AG09319 (cell line): ENCODE measurements at regions not wholly inside any gene's neighbourhood (a gene's known extent, or its start where the extent isn't known, plus 50 kb on each side); places are given as distances from the start of the nearest gene placed in this dataset.

Experiments
- DNase-seq: peaks from one replicate; pipeline ENCODE4 v3.0.0-alpha.2; 2010; ENCODE audit warnings: low read depth; ENCODE audit errors: extremely low read depth
- CTCF ChIP-seq: IDR thresholded peaks from 2 replicates; pipeline ENCODE4 v1.5.1; 2011; ENCODE audit warnings: low read depth, mild to moderate bottlenecking, inconsistent platforms, low read length, moderate library complexity

DNA sequence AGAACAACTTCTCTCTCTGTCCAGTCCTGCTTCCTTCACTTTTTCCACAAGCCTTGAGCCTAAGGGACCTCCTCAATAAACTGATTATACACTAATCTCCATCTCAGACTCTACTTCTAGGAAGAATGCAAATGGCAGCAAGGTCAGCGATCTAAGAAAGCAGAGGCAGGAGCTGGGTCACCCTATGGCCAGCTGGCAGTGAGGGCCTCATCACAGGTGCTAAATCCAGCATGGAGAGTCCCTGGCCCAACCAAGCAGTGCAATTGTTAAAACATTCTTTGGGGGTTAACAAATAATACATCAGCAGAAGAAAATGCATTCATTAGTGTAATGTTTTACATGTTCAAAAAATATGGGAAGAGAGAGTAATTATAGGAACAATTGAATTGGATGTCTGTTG, 416.0 kb downstream of the SIPA1L2 start:
- no peak for TF ChIP-seq CTCF
- DNase-seq = no peak

- no peak for DNase-seq
Measured at GRCh38 chr1:232212253-232212652, 417.7 kb downstream of the SIPA1L2 start.

DNA sequence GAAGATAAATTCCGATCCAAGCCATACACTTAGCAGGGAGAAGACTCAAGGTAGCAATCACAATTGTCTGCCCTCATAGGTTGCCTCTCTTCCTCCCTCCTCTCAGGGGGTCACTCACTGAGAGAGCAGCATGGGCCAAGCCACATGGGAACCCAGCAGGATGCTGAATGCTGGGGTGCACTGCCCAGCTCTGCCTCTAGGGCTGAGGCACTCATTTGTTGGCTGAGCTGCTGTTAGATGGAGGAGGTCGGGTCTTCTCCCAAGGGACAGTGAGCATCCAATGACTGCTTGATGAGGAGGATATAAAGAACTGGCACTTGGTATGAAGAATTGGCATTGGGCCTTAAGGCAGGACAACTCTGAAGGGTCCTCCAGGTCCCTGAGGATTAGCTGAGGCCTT, 418.8 kb downstream of the SIPA1L2 start:
- no peak for DNase-seq
- TF ChIP-seq CTCF = peak; percentile 7

More at GRCh38 chr1:232212253-232212652, 417.7 kb downstream of the SIPA1L2 start:
- TF ChIP-seq CTCF = no peak

DNA sequence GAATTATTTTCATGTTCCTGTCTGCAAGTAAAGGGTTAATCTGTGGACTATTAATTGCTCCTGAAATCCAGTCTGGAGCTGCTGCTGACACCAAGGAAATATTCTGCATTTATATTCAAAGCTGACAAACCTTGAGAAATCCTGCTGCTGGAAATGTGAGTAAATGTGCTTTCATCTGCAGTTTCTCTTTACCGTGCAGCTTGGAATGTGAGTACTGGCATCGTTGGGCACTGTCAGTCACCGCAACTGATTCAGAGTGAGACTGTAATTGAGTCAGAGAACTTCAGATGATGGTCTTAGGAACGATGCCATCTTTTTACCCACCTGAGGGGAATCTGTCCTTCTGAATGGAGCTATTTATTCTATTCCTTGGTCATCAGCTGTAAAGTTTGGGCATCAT, 420.6 kb downstream of the SIPA1L2 start:
- no peak for TF ChIP-seq CTCF
- no peak for DNase-seq

- no peak for DNase-seq
Measured at GRCh38 chr1:232207073-232207866, 422.7 kb downstream of the SIPA1L2 start.

GRCh38 chr1:232204269-232204668, 425.7 kb downstream of the SIPA1L2 start:
- TF ChIP-seq CTCF = no peak
- DNase-seq = no peak

More at GRCh38 chr1:232207073-232207866, 422.7 kb downstream of the SIPA1L2 start:
- no peak for TF ChIP-seq CTCF

- no peak for DNase-seq
- no peak for TF ChIP-seq CTCF
Measured at GRCh38 chr1:232201024-232201423, 428.9 kb downstream of the SIPA1L2 start.
